ENCODE measurements at regions not wholly inside any gene's neighbourhood (a gene's known extent, or its start where the extent isn't known, plus 50 kb on each side); places are given as distances from the start of the nearest gene placed in this dataset.

DNA sequence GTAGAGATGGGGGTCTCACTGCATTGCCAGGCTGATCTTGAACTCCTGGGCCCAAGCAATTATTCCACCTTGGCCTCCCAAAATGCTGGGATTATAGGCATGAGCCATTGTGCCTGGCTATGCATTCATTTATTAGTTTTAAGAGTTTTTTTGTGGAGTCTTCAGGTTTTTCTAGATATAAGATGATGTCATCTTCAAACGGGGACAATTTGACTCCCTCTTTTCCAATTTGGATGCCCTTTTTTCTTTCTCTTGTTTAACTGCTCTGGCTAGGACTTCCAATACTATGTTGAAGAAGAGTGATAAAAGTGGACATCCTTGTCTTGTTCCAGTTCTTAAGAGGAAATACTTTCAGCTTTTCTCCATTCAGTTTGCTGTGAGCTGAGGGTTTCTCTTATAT is 113.7 kb upstream of the PARD3B start:
- DNase-seq (ENCODE audit: low spot score): no peak

DNA sequence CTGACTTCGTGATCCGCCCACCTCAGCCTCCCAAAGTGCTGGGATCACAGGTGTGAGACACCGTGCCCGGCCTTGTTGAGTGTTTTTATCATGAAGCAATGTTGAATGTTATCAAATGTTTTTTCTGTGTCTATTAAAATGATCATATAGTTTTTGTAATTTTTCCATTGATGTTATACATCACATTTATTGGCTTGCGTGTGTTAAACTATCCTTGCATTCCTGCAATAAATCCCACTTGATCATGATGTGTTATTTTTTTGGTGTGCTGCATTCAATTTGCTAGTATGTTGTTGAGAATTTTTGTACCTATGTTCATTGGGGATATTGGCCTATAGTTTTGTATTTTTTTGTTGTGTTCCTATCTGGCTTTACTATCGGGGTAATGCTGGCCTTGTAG is 113.1 kb upstream of the PARD3B start:
- DNase-seq (ENCODE audit: low spot score): no peak

DNA sequence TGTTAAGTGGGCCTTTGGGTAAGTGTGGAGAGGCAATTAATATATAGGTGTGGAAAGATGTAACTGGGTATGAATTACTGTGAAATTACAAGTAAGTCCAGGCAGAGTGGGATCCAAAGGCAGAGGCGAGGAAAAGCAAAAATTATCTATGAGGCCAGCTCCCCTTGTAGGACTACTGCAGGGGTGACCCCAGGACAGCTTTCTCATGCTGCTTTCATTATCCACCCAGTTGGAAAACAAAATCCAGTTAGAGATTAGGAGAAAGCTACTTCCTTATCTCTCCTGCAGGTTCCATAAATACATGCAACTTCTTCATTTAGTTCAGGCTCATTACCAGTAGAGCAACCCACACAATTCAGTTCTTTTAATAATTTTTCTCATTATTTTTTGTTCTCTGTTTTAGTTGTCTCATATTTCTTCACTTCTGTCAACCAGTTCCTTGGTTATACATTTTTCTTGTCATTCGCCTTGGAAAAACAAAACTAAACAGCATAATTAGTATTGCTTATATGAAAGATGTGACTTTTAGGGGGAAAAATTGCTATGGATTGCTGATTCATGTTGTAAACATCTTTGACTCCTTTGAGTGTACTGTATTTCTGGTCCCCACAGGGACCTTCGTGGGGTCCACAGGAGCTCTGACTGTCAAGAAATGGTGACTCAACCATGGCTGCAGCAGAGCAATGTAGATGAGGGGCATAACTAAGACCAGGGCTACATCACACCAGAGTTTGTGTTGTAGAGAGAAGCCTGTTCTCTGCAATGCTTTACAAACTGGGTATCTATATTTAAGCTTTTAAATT is 110.4 kb upstream of the PARD3B start:
- DNase-seq (ENCODE audit: low spot score): no peak

GRCh38 chr2:204436230-204436629 is 109.0 kb upstream of the PARD3B start:
- no peak for DNase-seq (ENCODE audit: low spot score)

- DNase-seq (ENCODE audit: low spot score): no peak
These were observed 107.9 kb upstream of the PARD3B start for GRCh38 chr2:204437408-204437807.

DNA sequence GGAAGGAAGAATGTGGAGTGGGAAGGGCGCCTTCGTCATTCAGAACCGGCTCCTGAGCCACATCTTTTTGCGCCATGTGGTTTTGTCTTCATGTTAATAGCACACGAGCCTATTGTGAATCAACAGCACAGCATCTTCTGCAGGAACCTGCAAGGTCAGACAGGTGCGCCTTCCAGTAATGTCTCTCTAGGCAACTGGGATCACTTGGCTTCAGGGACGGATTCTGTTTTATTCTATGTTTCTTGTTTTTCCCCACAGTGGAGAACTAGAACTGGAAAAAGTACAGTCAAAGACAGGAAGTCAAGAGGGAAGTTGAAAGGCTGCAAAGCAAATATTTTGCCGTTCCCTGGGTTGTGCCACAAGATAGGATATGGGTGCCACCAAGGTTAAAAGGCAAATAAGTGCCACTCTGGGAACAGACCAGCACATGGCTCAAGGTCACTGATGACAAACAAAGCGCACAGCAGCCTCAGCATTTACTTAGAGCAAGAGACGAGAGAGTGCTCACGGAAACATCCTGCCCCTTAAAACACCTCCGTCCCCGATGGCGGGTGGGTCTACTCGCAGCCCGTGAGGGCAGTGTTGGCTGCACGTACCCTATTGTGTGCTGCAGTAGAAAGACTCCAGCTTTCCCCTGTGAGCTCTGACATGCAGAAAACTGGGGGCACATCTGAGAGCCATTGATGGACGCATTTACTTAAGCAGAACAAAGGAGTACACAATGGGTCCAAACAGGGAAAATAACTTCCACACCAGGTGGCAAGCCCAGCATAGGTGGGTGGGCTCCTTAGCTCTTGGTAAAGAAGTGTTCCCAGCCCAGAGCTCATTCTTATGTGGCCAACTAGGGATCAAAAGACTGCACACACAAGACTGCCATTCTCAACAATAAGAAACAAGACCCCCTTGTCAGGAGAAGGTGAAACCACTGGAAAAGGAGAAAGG is 107.2 kb upstream of the PARD3B start:
- no peak for DNase-seq (ENCODE audit: low spot score)

- no peak for DNase-seq (ENCODE audit: low spot score)
These were observed 104.0 kb upstream of the PARD3B start for GRCh38 chr2:204441316-204441715.

GRCh38 chr2:204445149-204445548 is 100.1 kb upstream of the PARD3B start:
- DNase-seq (ENCODE audit: low spot score): no peak

GRCh38 chr2:204447722-204448121 is 97.6 kb upstream of the PARD3B start:
- DNase-seq (ENCODE audit: low spot score): no peak

GRCh38 chr2:204449977-204450376 is 95.3 kb upstream of the PARD3B start:
- no peak for DNase-seq (ENCODE audit: low spot score)

GRCh38 chr2:204451766-204452165 is 93.5 kb upstream of the PARD3B start:
- no peak for DNase-seq (ENCODE audit: low spot score)

GRCh38 chr2:204452464-204453023 is 92.7 kb upstream of the PARD3B start:
- no peak for DNase-seq (ENCODE audit: low spot score)

DNA sequence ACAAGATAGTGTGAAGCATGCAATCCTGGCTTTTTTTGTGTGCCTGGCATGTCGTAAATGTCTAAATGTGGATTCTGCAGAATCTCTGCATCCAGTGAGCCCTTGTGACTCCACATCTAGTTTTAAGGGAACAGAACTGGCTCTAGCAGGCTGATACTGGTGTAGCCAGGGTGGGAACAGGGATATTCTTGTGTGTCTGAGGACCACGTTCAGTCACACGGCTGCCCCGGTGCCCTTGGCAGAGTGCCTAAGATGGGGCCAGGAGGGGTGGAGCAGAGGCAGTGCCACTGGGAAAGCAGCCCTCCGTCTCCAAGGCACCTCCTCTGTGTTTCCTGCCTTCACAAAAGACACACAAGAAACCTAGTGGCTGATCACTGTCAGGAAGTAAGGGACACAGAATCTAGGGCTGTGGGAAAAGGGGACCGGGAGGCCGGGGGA is 91.5 kb upstream of the PARD3B start:
- no peak for DNase-seq (ENCODE audit: low spot score)

DNA sequence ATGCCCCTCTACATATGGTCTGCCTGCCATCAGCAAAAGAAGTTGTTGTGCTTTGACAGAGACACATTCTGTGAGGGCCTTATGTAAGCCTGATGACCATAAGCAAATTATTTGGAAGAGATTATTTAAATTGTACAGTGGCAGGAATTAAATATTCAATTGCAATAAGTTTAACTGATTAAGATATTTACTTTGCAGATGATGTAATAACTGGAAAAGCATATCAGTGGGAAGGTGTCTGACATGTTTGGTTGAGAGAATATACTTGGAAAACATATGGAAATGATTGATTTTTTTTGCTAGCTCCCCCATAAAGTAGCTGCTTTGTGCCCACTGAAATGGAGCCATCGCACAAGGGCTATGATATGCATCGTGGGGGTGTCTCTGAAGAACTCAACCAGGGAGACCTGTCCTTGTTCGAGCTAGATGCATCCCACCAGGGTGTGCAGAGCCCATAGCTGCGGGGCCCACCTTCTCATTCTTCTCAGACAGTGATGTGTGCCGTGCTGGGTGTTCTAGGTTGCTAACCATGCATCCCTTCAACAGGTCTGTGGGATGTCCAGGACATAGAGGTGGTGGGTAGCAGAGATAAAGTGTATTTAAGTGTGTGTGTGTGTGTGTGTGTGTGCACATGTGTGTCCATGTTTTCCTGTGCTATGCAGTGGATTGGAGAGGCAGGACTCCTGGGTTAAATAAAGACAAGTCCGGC is 90.4 kb upstream of the PARD3B start:
- DNase-seq (ENCODE audit: low spot score): no peak

DNA sequence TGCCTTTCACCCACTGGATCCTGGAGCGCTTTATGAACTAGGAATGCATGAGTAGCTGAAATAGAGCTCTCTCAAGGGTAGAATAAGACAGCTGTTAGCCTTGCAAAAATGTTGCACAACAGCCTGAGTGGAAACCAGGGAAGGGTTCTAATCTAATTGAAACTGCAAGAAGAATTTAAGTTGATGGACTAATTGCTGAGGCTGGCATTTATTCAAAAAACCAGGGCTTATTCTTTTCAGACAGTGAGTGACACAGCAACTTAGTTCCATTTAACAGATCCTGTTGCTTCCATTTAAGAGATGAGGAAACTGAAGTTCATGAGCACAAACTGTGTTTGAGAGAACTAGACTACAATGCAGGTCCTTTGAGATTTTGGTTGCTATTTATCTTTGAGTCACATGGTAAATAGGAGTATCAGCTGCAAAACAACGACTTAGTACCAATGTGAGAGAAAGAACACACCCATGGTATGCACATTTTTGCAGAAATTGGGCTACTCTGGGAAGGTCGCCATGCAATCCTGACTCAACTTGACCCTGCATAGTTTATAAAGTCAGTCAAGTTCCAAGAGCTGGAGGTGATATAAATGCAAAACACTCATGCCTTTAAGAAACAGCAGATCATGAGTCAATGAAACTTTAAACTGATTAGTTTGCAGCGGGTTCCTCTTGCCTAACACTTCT is 76.4 kb upstream of the PARD3B start:
- DNase-seq (ENCODE audit: low spot score): no peak

GRCh38 chr2:204470178-204470620 is 75.1 kb upstream of the PARD3B start:
- DNase-seq (ENCODE audit: low spot score): no peak

- no peak for DNase-seq (ENCODE audit: low spot score)
These were observed 74.6 kb upstream of the PARD3B start for GRCh38 chr2:204470621-204471196.

- DNase-seq (ENCODE audit: low spot score): no peak
These were observed 72.9 kb upstream of the PARD3B start for GRCh38 chr2:204472375-204472774.

DNA sequence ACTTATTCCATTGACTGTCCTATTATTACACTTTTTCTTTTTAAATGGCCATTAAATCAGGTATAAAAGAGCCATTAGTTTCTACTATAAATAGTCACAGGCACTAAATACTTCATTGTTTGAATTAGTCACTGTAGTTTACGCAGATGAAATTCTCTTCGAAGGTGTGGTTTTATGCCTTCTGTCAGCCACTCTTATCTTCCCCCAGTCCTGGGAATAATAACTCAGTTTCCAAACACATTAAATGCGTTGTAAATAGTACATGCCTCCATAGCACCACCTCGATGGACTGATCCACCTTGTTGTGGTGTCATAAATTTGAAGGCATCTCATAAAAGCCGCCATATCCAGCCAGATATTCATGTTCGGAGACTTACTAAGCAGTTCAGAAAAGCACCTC is 72.1 kb upstream of the PARD3B start:
- no peak for DNase-seq (ENCODE audit: low spot score)

GRCh38 chr2:204475399-204475798 is 69.9 kb upstream of the PARD3B start:
- DNase-seq (ENCODE audit: low spot score): no peak

- no peak for DNase-seq (ENCODE audit: low spot score)
These were observed 67.8 kb upstream of the PARD3B start for GRCh38 chr2:204477358-204477950.

All from CD4-positive, alpha-beta T cell treated with Interleukin-2 at 100 ng/mL for 4 hours (primary cell).